ENCODE measurements at regions not wholly inside any gene's neighbourhood (a gene's known extent, or its start where the extent isn't known, plus 50 kb on each side); places are given as distances from the start of the nearest gene placed in this dataset.

GRCh38 chr20:56175884-56176283, 72.6 kb upstream of the MC3R start:
- DNase-seq = no peak

- DNase-seq = no peak
Measured at GRCh38 chr20:56178219-56178618, 70.3 kb upstream of the MC3R start.

GRCh38 chr20:56179051-56179450, 69.5 kb upstream of the MC3R start:
- DNase-seq = no peak

GRCh38 chr20:56181583-56181982, 66.9 kb upstream of the MC3R start:
- DNase-seq = no peak

GRCh38 chr20:56187534-56188165, 60.9 kb upstream of the MC3R start:
- DNase-seq = peak; percentile 26 to 72

GRCh38 chr20:56194042-56194441, 54.5 kb upstream of the MC3R start:
- DNase-seq = no peak

- DNase-seq = no peak
Measured at GRCh38 chr20:56195946-56196345, 52.6 kb upstream of the MC3R start.

Measured in NCI-H2081 (cell line).